Activated CD4-positive, alpha-beta T cell treated with anti-CD3 and anti-CD28 coated beads, Interleukin-2, amount 50 U/mL, for 1 hour (primary cell): ENCODE measurements at regions not wholly inside any gene's neighbourhood (a gene's known extent, or its start where the extent isn't known, plus 50 kb on each side); places are given as distances from the start of the nearest gene placed in this dataset.
A peak's percentile ranks its signal among the peaks of the same experiment; 100 is the strongest.
"Not testable (repeated sequence)": the region's sequence is repeated elsewhere in the genome, so short reads cannot be mapped to it uniquely, and the experiment has no call there.

Experiments
- DNase-seq: peaks from one replicate; pipeline ENCODE4 v3.0.0-alpha.2; 2020

DNA sequence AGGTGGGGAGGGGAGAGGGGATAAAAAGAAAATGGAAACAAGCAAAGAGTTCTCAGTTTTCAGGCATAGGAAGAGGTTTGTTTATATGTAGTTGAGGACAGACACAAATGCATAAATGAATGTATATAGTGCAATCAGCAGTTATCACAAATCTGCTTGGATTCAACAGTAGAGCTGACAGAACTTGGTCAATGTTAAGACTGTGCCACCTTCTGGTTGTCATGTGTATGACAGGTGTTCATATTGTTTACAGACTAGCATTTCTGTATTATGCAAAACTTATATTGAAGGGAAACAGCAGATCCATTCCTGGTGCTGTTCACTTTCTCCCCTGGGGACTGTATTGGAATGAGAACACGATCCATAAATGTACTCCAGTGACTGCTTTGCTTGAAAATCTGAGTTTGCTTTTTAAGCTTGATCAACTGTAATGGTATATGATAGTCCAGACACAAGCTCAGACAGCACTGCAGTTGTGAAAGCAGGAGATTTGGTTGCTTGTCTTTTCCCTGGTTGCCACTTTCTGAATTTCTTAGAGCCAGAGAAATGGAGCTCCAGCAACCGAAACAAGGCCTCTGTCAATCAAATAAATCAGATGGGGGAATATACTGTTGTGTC, 319.5 kb upstream of the OBI1 start:
- peak; percentile 9 for DNase-seq

GRCh38 chr13:78977311-78977710, 318.4 kb upstream of the OBI1 start:
- no peak for DNase-seq

GRCh38 chr13:78976696-78977095, 317.7 kb upstream of the OBI1 start:
- DNase-seq = no peak

- DNase-seq = no peak
These were observed 313.6 kb upstream of the OBI1 start for GRCh38 chr13:78972561-78972960.

DNA sequence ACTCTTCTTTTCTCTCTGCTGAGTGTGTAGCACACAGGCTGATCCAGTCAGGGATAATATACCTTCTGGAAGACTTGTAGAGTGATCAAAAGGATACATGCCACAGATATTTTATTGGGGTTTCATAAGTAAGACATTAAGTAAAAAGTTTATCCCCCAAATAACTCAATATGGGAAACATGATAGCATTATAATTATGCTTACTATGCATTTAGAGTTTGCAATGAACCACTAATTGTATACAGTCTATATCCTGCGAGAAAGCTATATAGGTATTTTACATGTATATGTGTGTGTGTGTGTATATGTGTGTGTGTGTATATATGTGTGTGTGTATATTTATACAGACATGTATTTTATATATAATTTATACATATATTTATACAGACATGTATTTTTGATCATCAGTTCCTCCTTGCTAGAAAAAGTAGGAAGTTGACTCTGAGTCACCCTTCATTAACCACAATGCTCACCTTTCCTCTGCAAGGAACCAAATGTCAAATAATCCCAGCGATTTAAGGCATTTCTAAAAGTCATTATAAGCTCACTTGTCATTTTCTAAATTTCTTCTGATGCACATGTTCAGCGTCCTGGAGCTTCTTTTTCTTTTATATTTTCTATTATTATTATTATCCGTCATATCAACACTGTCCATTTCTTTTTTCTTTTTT, 312.5 kb upstream of the OBI1 start:
- no peak for DNase-seq

- no peak for DNase-seq
These were observed 301.9 kb upstream of the OBI1 start for GRCh38 chr13:78960881-78961280.

DNA sequence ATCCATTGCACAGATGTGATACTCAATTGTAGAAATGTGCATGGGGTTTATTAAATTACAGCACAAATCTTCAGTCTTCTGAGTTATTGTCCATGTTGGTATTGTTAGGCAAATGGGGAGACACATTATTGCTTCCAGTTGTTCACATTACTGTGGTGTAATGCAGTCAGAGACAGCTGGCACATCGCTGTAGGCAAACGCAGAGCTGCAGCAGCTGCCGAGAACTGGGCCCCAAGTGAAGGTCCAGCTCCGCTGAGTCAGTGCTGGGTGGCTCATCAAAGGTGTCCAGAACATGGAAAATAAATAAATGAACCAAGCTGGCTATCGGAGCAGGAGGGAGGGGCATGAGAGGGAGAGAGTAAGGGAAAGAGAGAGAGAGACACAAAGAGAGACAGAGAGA, 299.1 kb upstream of the OBI1 start:
- no peak for DNase-seq

GRCh38 chr13:78940455-78941130, 281.6 kb upstream of the OBI1 start:
- no peak for DNase-seq

DNA sequence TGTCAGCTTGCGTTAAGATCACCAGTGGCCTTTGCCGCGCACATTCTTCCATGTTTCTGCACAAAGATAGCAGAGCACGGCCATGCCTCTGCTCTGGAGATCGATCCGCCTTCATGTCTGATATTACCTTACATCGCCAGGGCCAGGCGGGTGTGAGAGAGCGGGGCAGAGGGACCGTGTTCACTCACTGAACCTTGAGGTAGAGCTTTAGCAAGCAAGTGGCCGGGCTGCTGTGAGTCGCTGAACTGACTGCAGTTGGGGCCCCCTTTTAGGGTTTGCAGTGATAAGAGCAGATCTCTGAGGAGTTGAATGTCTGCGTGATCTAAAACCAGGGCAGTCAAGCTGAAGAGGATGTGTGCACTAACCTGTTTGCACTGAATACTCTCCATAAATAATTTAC, 275.4 kb upstream of the OBI1 start:
- DNase-seq = no peak

- DNase-seq = no peak
These were observed 256.1 kb upstream of the OBI1 start for GRCh38 chr13:78915015-78915414.

- no peak for DNase-seq
These were observed 254.7 kb upstream of the OBI1 start for GRCh38 chr13:78913656-78914055.

DNA sequence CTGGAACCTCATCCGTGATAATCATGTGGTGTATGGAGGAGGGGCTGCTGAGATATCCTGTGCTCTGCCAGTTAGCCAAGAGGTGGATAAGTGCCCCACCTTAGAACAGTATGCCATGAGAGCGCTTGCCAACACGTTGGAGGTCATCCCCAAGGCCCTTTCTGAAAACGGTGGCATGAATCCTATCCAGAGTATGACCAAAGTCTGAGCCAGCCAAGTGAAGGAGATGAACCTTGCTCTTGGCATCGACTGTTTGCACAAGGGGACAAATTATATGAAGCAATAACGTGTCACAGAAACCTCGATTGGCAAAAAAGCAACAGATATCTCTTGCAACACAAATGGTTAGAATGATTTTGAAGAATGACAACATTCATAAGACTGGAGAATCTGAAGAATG, 251.2 kb upstream of the OBI1 start:
- DNase-seq = no peak

- DNase-seq = no peak
These were observed 250.3 kb upstream of the OBI1 start for GRCh38 chr13:78909276-78909675.

DNA sequence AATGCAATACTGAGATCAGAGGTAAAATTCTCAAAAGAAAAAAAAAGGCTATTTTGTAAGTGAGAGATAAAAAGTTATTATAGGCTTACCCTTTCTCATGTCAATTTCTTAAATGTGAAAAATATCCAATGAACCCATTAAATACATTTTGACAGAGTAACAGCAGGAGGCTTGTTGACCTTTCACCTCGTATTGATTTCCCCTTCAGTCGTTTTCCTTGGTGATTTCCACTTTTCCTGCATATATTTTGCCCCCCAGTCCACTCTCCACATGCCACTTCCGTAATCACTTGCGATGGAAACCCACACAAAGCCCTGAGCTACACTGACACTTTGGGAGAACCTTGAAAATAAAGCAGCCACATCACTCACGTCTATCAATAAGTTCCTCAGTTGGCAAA, 248.1 kb upstream of the OBI1 start:
- DNase-seq = no peak

DNA sequence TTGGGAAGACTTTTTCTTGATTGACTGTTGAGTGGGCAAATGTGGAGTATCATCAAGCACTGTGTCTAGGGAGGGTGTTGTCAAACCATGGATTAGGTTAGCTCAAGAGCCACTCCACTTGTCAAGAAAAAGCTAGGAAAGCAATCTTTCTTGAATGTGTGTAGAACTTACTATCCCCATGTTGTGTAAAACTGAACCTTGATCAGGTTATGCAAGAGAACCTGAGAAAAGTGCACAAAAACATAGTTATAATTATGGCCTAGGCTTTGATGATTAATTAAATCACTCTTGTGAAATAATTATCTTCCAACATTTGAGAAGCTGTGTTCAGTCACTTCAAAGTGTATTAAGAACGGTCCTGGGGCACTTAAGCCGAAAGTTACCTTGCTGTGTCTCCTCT, 238.2 kb upstream of the OBI1 start:
- DNase-seq = no peak

GRCh38 chr13:78884571-78884970, 225.6 kb upstream of the OBI1 start:
- no peak for DNase-seq

GRCh38 chr13:78881751-78882150, 222.8 kb upstream of the OBI1 start:
- DNase-seq = no peak

DNA sequence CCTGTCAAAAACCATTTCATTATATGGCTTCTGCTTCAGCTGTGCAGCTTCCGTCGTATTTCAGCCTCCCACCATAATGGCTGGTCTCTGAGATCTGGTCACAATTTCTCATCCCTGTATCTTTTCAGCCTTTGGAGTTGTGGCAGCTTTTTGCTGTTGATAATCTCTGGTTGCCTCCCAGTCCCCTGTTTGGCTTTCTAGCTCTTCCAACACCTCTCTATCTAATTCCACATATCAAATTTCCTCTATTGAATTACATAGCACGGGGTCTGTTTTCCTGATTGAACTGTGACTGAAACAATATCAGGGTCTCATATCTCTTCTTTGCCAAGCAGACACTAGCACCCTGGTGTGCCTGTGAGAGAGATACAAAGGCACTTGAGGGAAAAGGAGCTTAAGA, 222.1 kb upstream of the OBI1 start:
- no peak for DNase-seq

GRCh38 chr13:78876915-78877549, 218.1 kb upstream of the OBI1 start:
- DNase-seq = no peak

GRCh38 chr13:78875792-78876580, 217.0 kb upstream of the OBI1 start:
- DNase-seq = no peak

- no peak for DNase-seq
These were observed 210.0 kb upstream of the OBI1 start for GRCh38 chr13:78868991-78869390.

GRCh38 chr13:78867655-78868054, 208.7 kb upstream of the OBI1 start:
- DNase-seq = no peak

GRCh38 chr13:78866076-78866475, 207.1 kb upstream of the OBI1 start:
- DNase-seq = not testable (repeated sequence)
